Ishikawa (cell line): ENCODE measurements at regions not wholly inside any gene's neighbourhood (a gene's known extent, or its start where the extent isn't known, plus 50 kb on each side); places are given as distances from the start of the nearest gene placed in this dataset.
A peak's percentile ranks its signal among the peaks of the same experiment; 100 is the strongest.

Source experiments
- CEBPB ChIP-seq: IDR thresholded peaks from 2 replicates; pipeline ENCODE4 v1.6.1; 2012
- CREB1 ChIP-seq: IDR thresholded peaks from 2 replicates; pipeline ENCODE4 v1.6.1; 2012; ENCODE audit warnings: low read depth
- EP300 ChIP-seq: IDR thresholded peaks from 2 replicates; pipeline ENCODE4 v1.6.1; 2012; ENCODE audit warnings: borderline replicate concordance
- FOXM1 ChIP-seq: IDR thresholded peaks from 2 replicates; pipeline ENCODE4 v1.6.1; 2012; ENCODE audit warnings: low read depth, borderline replicate concordance
- MAX ChIP-seq: IDR thresholded peaks from 2 replicates; pipeline ENCODE4 v1.6.1; 2012
- NFIC ChIP-seq: IDR thresholded peaks from 2 replicates; pipeline ENCODE4 v1.6.1; 2012
- RAD21 ChIP-seq: IDR thresholded peaks from 2 replicates; pipeline ENCODE4 v1.6.1; 2012; ENCODE audit warnings: low read depth
- TAF1 ChIP-seq: IDR thresholded peaks from 2 replicates; pipeline ENCODE4 v1.6.1; 2012; ENCODE audit warnings: low read depth, mild to moderate bottlenecking
- TCF12 ChIP-seq: IDR thresholded peaks from 2 replicates; pipeline ENCODE4 v1.6.1; 2012; ENCODE audit warnings: low read depth
- TEAD4 ChIP-seq: IDR thresholded peaks from 2 replicates; pipeline ENCODE4 v1.6.1; 2012
- YY1 ChIP-seq: IDR thresholded peaks from 2 replicates; pipeline ENCODE4 v1.6.1; 2012; ENCODE audit warnings: low read depth
- ZBTB7A ChIP-seq: IDR thresholded peaks from 2 replicates; pipeline ENCODE4 v1.6.1; 2012; ENCODE audit warnings: low read depth
- TF ChIP-seq, protein P1 (sequence below): IDR thresholded peaks from 2 replicates; pipeline ENCODE4 v1.6.1; 2012; ENCODE audit warnings: low read depth, mild to moderate bottlenecking
- TF ChIP-seq, protein P2 (sequence below): IDR thresholded peaks from 2 replicates; pipeline ENCODE4 v1.6.1; 2012

GRCh38 chr4:124111922-124112321, 600.6 kb downstream of the ANKRD50 start:
- TF ChIP-seq TCF12 = no peak
- TF ChIP-seq FOXM1 = 0 out of 2 replicates have a peak, but pooled peaks have one; percentile 27
- no peak for TF ChIP-seq YY1
- no peak for TF ChIP-seq MAX
- peak; percentile 94 for TF ChIP-seq RAD21

DNA sequence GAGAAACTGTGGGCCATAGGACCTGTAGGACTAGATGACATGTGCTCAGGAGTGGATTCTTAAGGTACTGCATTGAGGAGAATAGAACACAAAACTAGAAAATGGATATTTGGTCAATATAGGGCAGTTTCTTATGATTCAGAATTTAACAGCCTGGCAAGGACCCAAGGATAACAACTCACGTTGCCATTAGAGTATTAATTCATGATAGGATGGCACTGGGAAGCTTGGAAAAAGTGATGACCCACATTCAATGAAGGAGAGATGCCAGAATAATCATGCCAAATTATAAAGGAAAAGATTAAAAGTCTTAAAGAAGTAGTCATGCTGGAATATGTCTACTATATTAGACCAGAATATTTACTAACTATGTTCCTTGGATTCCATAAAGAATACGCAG, 594.5 kb downstream of the ANKRD50 start:
- no peak for TF ChIP-seq MAX
- no peak for TF ChIP-seq CEBPB
- no peak for TF ChIP-seq TCF12
- TF ChIP-seq TEAD4 = no peak
- TF ChIP-seq CREB1 = no peak
- TF ChIP-seq YY1 = no peak
- no peak for TF ChIP-seq ZBTB7A
- TF ChIP-seq, protein P1, sequence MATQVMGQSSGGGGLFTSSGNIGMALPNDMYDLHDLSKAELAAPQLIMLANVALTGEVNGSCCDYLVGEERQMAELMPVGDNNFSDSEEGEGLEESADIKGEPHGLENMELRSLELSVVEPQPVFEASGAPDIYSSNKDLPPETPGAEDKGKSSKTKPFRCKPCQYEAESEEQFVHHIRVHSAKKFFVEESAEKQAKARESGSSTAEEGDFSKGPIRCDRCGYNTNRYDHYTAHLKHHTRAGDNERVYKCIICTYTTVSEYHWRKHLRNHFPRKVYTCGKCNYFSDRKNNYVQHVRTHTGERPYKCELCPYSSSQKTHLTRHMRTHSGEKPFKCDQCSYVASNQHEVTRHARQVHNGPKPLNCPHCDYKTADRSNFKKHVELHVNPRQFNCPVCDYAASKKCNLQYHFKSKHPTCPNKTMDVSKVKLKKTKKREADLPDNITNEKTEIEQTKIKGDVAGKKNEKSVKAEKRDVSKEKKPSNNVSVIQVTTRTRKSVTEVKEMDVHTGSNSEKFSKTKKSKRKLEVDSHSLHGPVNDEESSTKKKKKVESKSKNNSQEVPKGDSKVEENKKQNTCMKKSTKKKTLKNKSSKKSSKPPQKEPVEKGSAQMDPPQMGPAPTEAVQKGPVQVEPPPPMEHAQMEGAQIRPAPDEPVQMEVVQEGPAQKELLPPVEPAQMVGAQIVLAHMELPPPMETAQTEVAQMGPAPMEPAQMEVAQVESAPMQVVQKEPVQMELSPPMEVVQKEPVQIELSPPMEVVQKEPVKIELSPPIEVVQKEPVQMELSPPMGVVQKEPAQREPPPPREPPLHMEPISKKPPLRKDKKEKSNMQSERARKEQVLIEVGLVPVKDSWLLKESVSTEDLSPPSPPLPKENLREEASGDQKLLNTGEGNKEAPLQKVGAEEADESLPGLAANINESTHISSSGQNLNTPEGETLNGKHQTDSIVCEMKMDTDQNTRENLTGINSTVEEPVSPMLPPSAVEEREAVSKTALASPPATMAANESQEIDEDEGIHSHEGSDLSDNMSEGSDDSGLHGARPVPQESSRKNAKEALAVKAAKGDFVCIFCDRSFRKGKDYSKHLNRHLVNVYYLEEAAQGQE = no peak
- no peak for TF ChIP-seq RAD21
- TF ChIP-seq TAF1 = no peak
- no peak for TF ChIP-seq FOXM1

DNA sequence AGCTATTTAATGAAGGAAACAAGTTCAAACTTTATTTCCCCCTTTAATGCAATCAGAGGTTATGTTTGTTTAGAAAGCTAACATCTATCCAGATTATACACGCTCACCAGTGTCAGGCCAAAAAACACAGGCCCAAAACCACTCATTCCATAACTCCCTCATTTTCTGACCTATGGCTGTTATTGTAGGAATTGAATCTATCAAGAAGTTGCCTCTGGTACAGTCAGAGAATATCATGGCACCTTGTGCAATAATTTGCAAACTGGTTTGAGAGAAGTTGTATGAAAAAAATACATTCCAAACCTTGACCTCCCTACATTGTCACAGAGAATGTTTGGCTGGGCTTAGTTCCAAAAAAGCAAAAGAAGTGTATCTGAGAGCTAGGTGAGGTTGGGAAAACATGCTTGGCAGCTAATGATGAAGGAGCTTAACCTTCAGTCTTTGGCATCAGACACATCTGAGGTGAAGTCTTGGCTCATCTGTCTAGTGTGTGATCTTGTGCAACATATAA, 591.0 kb downstream of the ANKRD50 start:
- TF ChIP-seq TEAD4 = peak; percentile 64; the same call in 1 of the 2 replicates
- peak; percentile 36; the same call in 1 of the 2 replicates for TF ChIP-seq EP300
- TF ChIP-seq, protein P1 = no peak
- TF ChIP-seq NFIC = peak; percentile 84
- TF ChIP-seq ZBTB7A = no peak
- TF ChIP-seq CREB1 = no peak
- no peak for TF ChIP-seq TAF1
- 0 out of 2 replicates have a peak, but pooled peaks have one; percentile 11 for TF ChIP-seq YY1
- TF ChIP-seq CEBPB = peak; percentile 85
- TF ChIP-seq, protein P2, sequence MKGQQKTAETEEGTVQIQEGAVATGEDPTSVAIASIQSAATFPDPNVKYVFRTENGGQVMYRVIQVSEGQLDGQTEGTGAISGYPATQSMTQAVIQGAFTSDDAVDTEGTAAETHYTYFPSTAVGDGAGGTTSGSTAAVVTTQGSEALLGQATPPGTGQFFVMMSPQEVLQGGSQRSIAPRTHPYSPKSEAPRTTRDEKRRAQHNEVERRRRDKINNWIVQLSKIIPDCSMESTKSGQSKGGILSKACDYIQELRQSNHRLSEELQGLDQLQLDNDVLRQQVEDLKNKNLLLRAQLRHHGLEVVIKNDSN = no peak
- peak; percentile 7; the same call in 1 of the 2 replicates for TF ChIP-seq RAD21
- no peak for TF ChIP-seq MAX
- 0 out of 2 replicates have a peak, but pooled peaks have one; percentile 31 for TF ChIP-seq TCF12

DNA sequence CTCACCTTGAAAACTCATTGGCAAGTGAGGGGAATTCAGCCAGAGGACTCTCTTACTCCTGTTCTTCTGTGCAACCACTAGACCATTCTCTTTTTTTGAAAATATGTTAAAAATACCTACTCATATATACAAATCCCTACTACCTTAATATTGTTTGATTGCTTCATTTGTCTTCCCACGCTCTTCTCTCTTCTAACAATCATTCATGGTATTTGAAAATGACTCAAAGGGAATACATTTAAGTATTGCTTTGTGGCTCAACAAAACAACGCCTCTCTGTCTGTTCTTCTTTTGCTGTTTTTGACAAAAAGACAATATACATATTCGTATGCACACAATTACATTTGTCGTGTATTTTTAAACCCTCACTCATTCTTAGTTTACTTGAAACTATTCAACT, 589.4 kb downstream of the ANKRD50 start:
- TF ChIP-seq TCF12 = no peak

DNA sequence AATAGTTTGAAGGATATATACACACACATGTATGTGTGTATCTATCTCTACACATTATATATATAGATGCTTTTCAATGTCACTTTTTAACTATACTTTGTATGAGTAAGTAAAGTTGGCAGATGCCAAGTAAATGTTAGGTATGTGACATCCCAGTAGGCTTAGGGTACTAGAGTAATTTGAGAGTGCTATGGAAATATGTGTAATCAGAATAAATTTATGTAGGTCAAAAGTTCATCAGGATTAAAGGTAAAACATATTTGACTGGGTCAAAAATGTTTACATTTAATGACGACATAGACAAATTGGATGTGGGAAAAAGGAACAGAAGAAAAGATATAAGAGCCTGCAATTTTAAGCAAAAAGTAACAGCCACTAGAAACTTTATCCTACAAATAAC, 588.8 kb downstream of the ANKRD50 start:
- TF ChIP-seq, protein P2 = no peak
- TF ChIP-seq NFIC = no peak
- TF ChIP-seq TEAD4 = no peak
- no peak for TF ChIP-seq YY1
- TF ChIP-seq MAX = no peak
- TF ChIP-seq TCF12 = no peak

- no peak for TF ChIP-seq ZBTB7A
- TF ChIP-seq TEAD4 = no peak
- no peak for TF ChIP-seq NFIC
- TF ChIP-seq RAD21 = no peak
- TF ChIP-seq, protein P2 = no peak
- TF ChIP-seq YY1 = no peak
- no peak for TF ChIP-seq FOXM1
- no peak for TF ChIP-seq EP300
- no peak for TF ChIP-seq TAF1
- TF ChIP-seq, protein P1 = no peak
Observed at GRCh38 chr4:124132161-124132560, 580.4 kb downstream of the ANKRD50 start.
